IMR-90 (cell line): ENCODE measurements at regions not wholly inside any gene's neighbourhood (a gene's known extent, or its start where the extent isn't known, plus 50 kb on each side); places are given as distances from the start of the nearest gene placed in this dataset.

ENCODE experiments used
- ATAC-seq: fragments of 200-7000 bp; cut with Tn5 transposase; 2 replicates; pipeline ENCODE4 v1.9.1; 2020; ENCODE audit warnings: low read depth, mild to moderate bottlenecking, moderate library complexity
- BruUV-seq: library from RNA; stranded (reverse); fragments of 400-500 nt; replicated peaks from 2 replicates; lab custom pipeline; 2021; lab: Mats Ljungman, UMichigan
- CTCF ChIA-PET: fragments of 300-600 bp; formaldehyde crosslinking; extraction: SDS; loops from one replicate; lab custom pipeline; 2021; ENCODE audit warnings: antibody characterized with exemption; lab: Yijun Ruan, JAX
- POLR2A ChIA-PET: fragments of 300-600 bp; sonication (Branson Sonifier 250); formaldehyde crosslinking; loops from one replicate; lab custom pipeline; 2022; ENCODE audit warnings: antibody characterized with exemption; ENCODE audit not compliant: unreplicated experiment; lab: Charles Lee
- DNase-seq: peaks from one replicate; pipeline ENCODE4 v3.0.0; 2013
- H2AFZ ChIP-seq: replicated peaks from 2 replicates; pipeline ENCODE3; 2013; ENCODE audit warnings: low read length, mild to moderate bottlenecking; ENCODE audit not compliant: poor library complexity
- H2AK5ac ChIP-seq: 2 replicates; pipeline ENCODE4 v1.6.1; 2013; ENCODE audit warnings: low read depth, low read length, inconsistent platforms
- H2AK9ac ChIP-seq: replicated peaks from 2 replicates; pipeline ENCODE3; 2013; ENCODE audit warnings: mild to moderate bottlenecking, low read depth, low read length, moderate library complexity; ENCODE audit not compliant: poor library complexity
- H2BK120ac ChIP-seq: 2 replicates; pipeline ENCODE4 v1.6.1; 2013; ENCODE audit warnings: low read depth, low read length, inconsistent platforms
- H2BK15ac ChIP-seq: 3 replicates; pipeline ENCODE4 v1.6.1; 2013; ENCODE audit warnings: low read depth, low read length, inconsistent platforms
- H2BK20ac ChIP-seq: 2 replicates; pipeline ENCODE4 v1.6.1; 2013; ENCODE audit warnings: low read depth, mild to moderate bottlenecking, inconsistent platforms, low read length, moderate library complexity
- H2BK5ac ChIP-seq: 2 replicates; pipeline ENCODE4 v1.6.1; 2013; ENCODE audit warnings: mild to moderate bottlenecking, low read depth, low read length, inconsistent platforms; ENCODE audit not compliant: poor library complexity, severe bottlenecking
- H3K14ac ChIP-seq: replicated peaks from 2 replicates; pipeline ENCODE4 v1.6.1; 2013; ENCODE audit warnings: low read depth, low read length, inconsistent platforms
- H3K18ac ChIP-seq: 2 replicates; pipeline ENCODE4 v1.6.1; 2013; ENCODE audit warnings: low read depth, low read length, control low read depth
- H3K23ac ChIP-seq: 2 replicates; pipeline ENCODE4 v1.6.1; 2013; ENCODE audit warnings: low read depth, low read length, inconsistent platforms
- H3K27ac ChIP-seq: 2 replicates; pipeline ENCODE4 v1.5.1; 2013; ENCODE audit warnings: mild to moderate bottlenecking, control low read depth, low read length; ENCODE audit not compliant: insufficient read depth
- H3K27me3 ChIP-seq: 2 replicates; pipeline ENCODE4 v1.6.1; 2013; ENCODE audit warnings: low read length; ENCODE audit not compliant: control insufficient read depth, insufficient read depth
- H3K36me3 ChIP-seq: 2 replicates; pipeline ENCODE4 v1.6.1; 2013; ENCODE audit warnings: low read length, mixed read lengths; ENCODE audit not compliant: control insufficient read depth, insufficient read depth
- H3K4ac ChIP-seq: 2 replicates; pipeline ENCODE4 v1.6.1; 2013; ENCODE audit warnings: low read depth, low read length, inconsistent platforms
- H3K4me1 ChIP-seq: 2 replicates; pipeline ENCODE4 v1.6.1; 2013; ENCODE audit warnings: low read length, mixed read lengths; ENCODE audit not compliant: control insufficient read depth, insufficient read depth
- H3K4me2 ChIP-seq: 2 replicates; pipeline ENCODE4 v1.6.1; 2013; ENCODE audit warnings: low read depth, mild to moderate bottlenecking, control low read depth, low read length, moderate library complexity
- H3K4me3 ChIP-seq: 2 replicates; pipeline ENCODE4 v1.5.1; 2013; ENCODE audit warnings: low read depth, mild to moderate bottlenecking, control low read depth, low read length, moderate library complexity; ENCODE audit not compliant: insufficient read depth
- H3K56ac ChIP-seq: 2 replicates; pipeline ENCODE4 v1.6.1; 2013; ENCODE audit warnings: low read length, inconsistent platforms; ENCODE audit not compliant: insufficient read depth; ENCODE audit errors: extremely low read depth
- H3K79me1 ChIP-seq, 2 experiments: 2 replicates each; pipeline ENCODE4 v1.6.1; 2013; ENCODE audit warnings: low read length in 2 of 2, inconsistent platforms in 1 of 2, low read depth in 1 of 2
- H3K9ac ChIP-seq: 2 replicates; pipeline ENCODE4 v1.6.1; 2013; ENCODE audit warnings: low read depth, low read length, control low read depth
- H3K9me1 ChIP-seq: 2 replicates; pipeline ENCODE4 v1.6.1; 2013; ENCODE audit warnings: low read length, inconsistent platforms; ENCODE audit not compliant: insufficient read depth
- H3K9me3 ChIP-seq: 2 replicates; pipeline ENCODE4 v1.6.1; 2013; ENCODE audit warnings: low read length; ENCODE audit not compliant: control insufficient read depth, insufficient read depth
- H4K20me1 ChIP-seq: 2 replicates; pipeline ENCODE4 v1.6.1; 2013; ENCODE audit warnings: low read length, inconsistent platforms; ENCODE audit not compliant: insufficient read depth
- H4K5ac ChIP-seq: 2 replicates; pipeline ENCODE4 v1.6.1; 2013; ENCODE audit warnings: mild to moderate bottlenecking, low read depth, low read length, control low read depth
- H4K8ac ChIP-seq, 2 experiments: 2 replicates each; pipeline ENCODE4 v1.6.1; 2013; ENCODE audit warnings: low read depth in 2 of 2, low read length in 2 of 2, control low read depth in 1 of 2, inconsistent platforms in 1 of 2
- H4K91ac ChIP-seq: 2 replicates; pipeline ENCODE4 v1.6.1; 2013; ENCODE audit warnings: low read depth, low read length, inconsistent platforms; ENCODE audit not compliant: insufficient read depth
- BHLHE40 ChIP-seq: fragments of 150-350 bp; IDR thresholded peaks from 2 replicates; pipeline ENCODE4 v1.6.1; 2016; ENCODE audit warnings: mild to moderate bottlenecking, low read depth, low read length
- MAFK ChIP-seq: IDR thresholded peaks from 2 replicates; pipeline ENCODE4 v1.6.1; 2012; ENCODE audit warnings: low read depth, low read length, improper control_type of control experiment
- dilution Hi-C: fragments of 300-500 bp; cut with HindIII; formaldehyde crosslinking; loops from one replicate; pipeline ENCODE4 v1.14.3; 2018; ENCODE audit warnings: low sequenced_read_pairs; ENCODE audit not compliant: unreplicated experiment
- in situ Hi-C: fragments of 300-500 bp; cut with MboI; formaldehyde crosslinking; loops from 3 replicates; pipeline ENCODE4 v1.14.3; 2019; ENCODE audit warnings: low sequenced_read_pairs, inconsistent platforms, mixed read lengths
- intact Hi-C: fragments of 100-400 bp; cut with micrococcal nuclease; formaldehyde crosslinking; loops from 2 replicates; pipeline ENCODE4 v1.10.0; 2022

- CTCF ChIA-PET: no interaction called here
- dilution Hi-C loops: no loop called here
- BruUV-seq: no TSS peak
Measured at GRCh38 chr2:103660519-103660918, 898.7 kb downstream of the TMEM182 start.

More at GRCh38 chr2:103660519-103660918, 898.7 kb downstream of the TMEM182 start:
- TF ChIP-seq BHLHE40: no peak
- peak; percentile 94 for TF ChIP-seq MAFK
- ATAC-seq (no peak), DNase-seq (no peak)
- no peak overlapping the region for H3K27ac ChIP-seq
- no peak overlapping the region for H2BK5ac ChIP-seq
- no peaks in the 10 kb centered on the region for H3K4me1 ChIP-seq
- H2AK5ac ChIP-seq: no peak overlapping the region
- H3K36me3 ChIP-seq: no peaks in the 10 kb centered on the region
- H4K5ac ChIP-seq: no peak overlapping the region
- H3K56ac ChIP-seq: no peak overlapping the region
- no peak overlapping the region for H2AFZ ChIP-seq
- H3K4me3 ChIP-seq: no peak overlapping the region
- POLR2A ChIA-PET: no interaction called here
- no peak overlapping the region for H3K4me2 ChIP-seq
- H3K14ac ChIP-seq: no peak overlapping the region
- no peak overlapping the region for H3K4ac ChIP-seq
- H4K20me1 ChIP-seq: no peaks in the 10 kb centered on the region
- no peak overlapping the region for H2BK120ac ChIP-seq
- no peak overlapping the region for H4K91ac ChIP-seq
- intact Hi-C loops: no loop called here
- no peak overlapping the region for H3K18ac ChIP-seq
- H2BK20ac ChIP-seq: no peak overlapping the region
- no peak overlapping the region for H2BK15ac ChIP-seq
- H2AK9ac ChIP-seq: no peak overlapping the region
- no peak overlapping the region for H4K8ac ChIP-seq
- in situ Hi-C loops: no loop called here
- H3K9me1 ChIP-seq: no peaks in the 10 kb centered on the region
- no peak overlapping the region for H3K23ac ChIP-seq
- no peaks in the 10 kb centered on the region for H3K79me1 ChIP-seq
- no peak overlapping the region for H3K9ac ChIP-seq
- H3K27me3 ChIP-seq: no peaks in the 10 kb centered on the region
- peaks cover 6% of the 10 kb centered on the region; the same call in 1 of the 2 replicates for H3K9me3 ChIP-seq
